A549 (cell line): ENCODE measurements at regions not wholly inside any gene's neighbourhood (a gene's known extent, or its start where the extent isn't known, plus 50 kb on each side); places are given as distances from the start of the nearest gene placed in this dataset.

Experiments
- ATAC-seq, 2 experiments: fragments of 200-7000 bp in 1 of 2; fragments of >200 bp in 1 of 2; cut with Nextera tagmentation in 1 of 2; cut with Tn5 transposase in 1 of 2; 3 replicates each; pipeline versions ENCODE4 v1.8.0 to v1.9.1; 2018 to 2020; ENCODE audit warnings: mild to moderate bottlenecking in 1 of 2, moderate library complexity in 1 of 2
- CTCF ChIA-PET: fragments of 300-600 bp; sonication (Branson Sonifier 250); formaldehyde crosslinking; extraction: SDS; loops from one replicate; lab custom pipeline; 2021; ENCODE audit warnings: antibody characterized with exemption, inconsistent platforms; lab: Yijun Ruan, JAX
- POLR2A ChIA-PET: fragments of 350-600 bp; formaldehyde crosslinking; extraction: SDS; loops from one replicate; lab custom pipeline; 2021; ENCODE audit warnings: antibody characterized with exemption, inconsistent platforms; lab: Yijun Ruan, JAX
- DNase-seq, 2 experiments: peaks; one replicate each; pipeline versions ENCODE4 v3.0.0 to v3.0.0-alpha.2; 2011 to 2016; ENCODE audit warnings: low read depth in 1 of 2, low spot score in 1 of 2
- FAIRE-seq: peaks from 2 replicates; lab custom pipeline; 2011; peaks lifted over from hg19 to GRCh38; lab: Jason Lieb, UNC
- H3K27ac ChIP-seq, 2 experiments: fragments of >200 bp; sonication (Bioruptor Twin); formaldehyde crosslinking; 3 replicates each; pipeline ENCODE4 v1.5.1; 2016 to 2017
- H3K4me1 ChIP-seq: fragments of >200 bp; sonication (Bioruptor Twin); formaldehyde crosslinking; 3 replicates; pipeline ENCODE4 v1.6.1; 2016
- H3K4me2 ChIP-seq: fragments of >200 bp; sonication (Bioruptor Twin); formaldehyde crosslinking; 3 replicates; pipeline ENCODE4 v1.6.1; 2016
- H3K4me3 ChIP-seq: fragments of >200 bp; sonication (Bioruptor Twin); formaldehyde crosslinking; 3 replicates; pipeline ENCODE4 v1.5.1; 2016
- H3K9me3 ChIP-seq: fragments of >200 bp; sonication (Bioruptor Twin); formaldehyde crosslinking; 3 replicates; pipeline ENCODE4 v1.6.1; 2016
- BHLHE40 ChIP-seq: IDR thresholded peaks from 2 replicates; pipeline ENCODE4 v1.6.1; 2012; ENCODE audit warnings: low read depth, low read length, inconsistent platforms
- CBX2 ChIP-seq: fragments of 200-600 bp; sonication (generic); IDR thresholded peaks from 2 replicates; pipeline ENCODE4 v1.6.1; 2016; ENCODE audit warnings: low read depth, mild to moderate bottlenecking, borderline replicate concordance
- CHD4 ChIP-seq: fragments of 200-600 bp; sonication (generic); IDR thresholded peaks from 2 replicates; pipeline ENCODE4 v1.6.1; 2016; ENCODE audit warnings: antibody characterized with exemption, mild to moderate bottlenecking, borderline replicate concordance
- EHF ChIP-seq: fragments of 250-450 bp; sonication (Bioruptor Pico); IDR thresholded peaks from 2 replicates; pipeline ENCODE4 v1.5.0; 2020; ENCODE audit warnings: mild to moderate bottlenecking
- FOSL2 ChIP-seq, 2 experiments: fragments of 450-650 bp in 1 of 2; fragments of >200 bp in 1 of 2; sonication (Bioruptor Twin) in 1 of 2; formaldehyde crosslinking; IDR thresholded peaks; 2 replicates each; pipeline versions ENCODE4 v1.5.0 to v1.6.1; 2016 to 2020; ENCODE audit warnings: mild to moderate bottlenecking in 1 of 2, moderate library complexity in 1 of 2
- HDAC2 ChIP-seq: fragments of 200-600 bp; sonication (generic); IDR thresholded peaks from 2 replicates; pipeline ENCODE4 v1.6.1; 2016
- JUNB ChIP-seq: fragments of >200 bp; sonication (Bioruptor Twin); formaldehyde crosslinking; IDR thresholded peaks from 2 replicates; pipeline ENCODE4 v1.6.1; 2016
- MAFK ChIP-seq: fragments of 450-650 bp; IDR thresholded peaks from 2 replicates; pipeline ENCODE4 v1.6.1; 2014; ENCODE audit not compliant: partially characterized antibody
- MAZ ChIP-seq: fragments of 150-350 bp; IDR thresholded peaks from 2 replicates; pipeline ENCODE4 v1.6.1; 2014; ENCODE audit warnings: antibody characterized with exemption, low read depth, low read length, borderline replicate concordance
- NFE2L2 ChIP-seq: fragments of 150-350 bp; conservative IDR thresholded peaks from 2 replicates; pipeline ENCODE4 v1.6.1; 2014; ENCODE audit warnings: low read length
- POLR2AphosphoS2 ChIP-seq: conservative IDR thresholded peaks from 2 replicates; pipeline ENCODE4 v1.6.1; 2012; ENCODE audit warnings: low read length, improper control_type of control experiment, inconsistent platforms
- RAD21 ChIP-seq, 2 experiments: fragments of >200 bp in 1 of 2; sonication (Bioruptor Twin) in 1 of 2; formaldehyde crosslinking in 1 of 2; IDR thresholded peaks in 1 of 2; conservative IDR thresholded peaks in 1 of 2; 2 replicates in 1 of 2; 3 replicates in 1 of 2; pipeline ENCODE4 v1.6.1; 2012 to 2018; ENCODE audit warnings: inconsistent platforms in 1 of 2
- RARB ChIP-seq: fragments of 250-450 bp; sonication (Bioruptor Pico); IDR thresholded peaks from 2 replicates; pipeline ENCODE4 v1.8.0; 2021; ENCODE audit warnings: mild to moderate bottlenecking, moderate library complexity
- RFX5 ChIP-seq: fragments of 450-650 bp; IDR thresholded peaks from 2 replicates; pipeline ENCODE4 v1.7.1; 2014; ENCODE audit warnings: antibody characterized with exemption, mild to moderate bottlenecking, moderate library complexity
- SMC3 ChIP-seq: fragments of >200 bp; sonication (Bioruptor Twin); formaldehyde crosslinking; IDR thresholded peaks from 3 replicates; pipeline ENCODE4 v1.6.1; 2018; ENCODE audit warnings: inconsistent platforms
- SREBF2 ChIP-seq: fragments of 450-650 bp; IDR thresholded peaks from 2 replicates; pipeline ENCODE4 v1.6.1; 2014; ENCODE audit warnings: mild to moderate bottlenecking, moderate library complexity
- TP53 ChIP-seq: fragments of 250-450 bp; sonication (Bioruptor Pico); IDR thresholded peaks from 2 replicates; pipeline ENCODE4 v1.5.0; 2021; ENCODE audit warnings: mild to moderate bottlenecking, moderate library complexity
- ZC3H11A ChIP-seq: fragments of 450-650 bp; IDR thresholded peaks from 2 replicates; pipeline ENCODE4 v1.6.1; 2014; ENCODE audit warnings: antibody characterized with exemption, mild to moderate bottlenecking
- ZFP36 ChIP-seq: fragments of 450-650 bp; IDR thresholded peaks from 2 replicates; pipeline ENCODE4 v1.6.1; 2014; ENCODE audit warnings: borderline replicate concordance; ENCODE audit not compliant: partially characterized antibody
- WGBS: methylation state at CpG from one replicate; pipeline ENCODE4 v1.1.6; 2017; ENCODE audit errors: missing lambda C conversion rate; 5-methylcytosine and 5-hydroxymethylcytosine counted together
- TF ChIP-seq, protein P1 (sequence below): fragments of >200 bp; sonication (Bioruptor Twin); formaldehyde crosslinking; IDR thresholded peaks from 3 replicates; pipeline ENCODE4 v1.5.1; 2016
- TF ChIP-seq, protein P2 (sequence below): fragments of 250-450 bp; sonication (Bioruptor Pico); IDR thresholded peaks from 2 replicates; pipeline ENCODE4 v1.5.0; 2021; ENCODE audit warnings: mild to moderate bottlenecking, moderate library complexity, borderline replicate concordance
- TF ChIP-seq, protein P3 (sequence below): IDR thresholded peaks from 2 replicates; pipeline ENCODE4 v1.6.1; 2012

DNA sequence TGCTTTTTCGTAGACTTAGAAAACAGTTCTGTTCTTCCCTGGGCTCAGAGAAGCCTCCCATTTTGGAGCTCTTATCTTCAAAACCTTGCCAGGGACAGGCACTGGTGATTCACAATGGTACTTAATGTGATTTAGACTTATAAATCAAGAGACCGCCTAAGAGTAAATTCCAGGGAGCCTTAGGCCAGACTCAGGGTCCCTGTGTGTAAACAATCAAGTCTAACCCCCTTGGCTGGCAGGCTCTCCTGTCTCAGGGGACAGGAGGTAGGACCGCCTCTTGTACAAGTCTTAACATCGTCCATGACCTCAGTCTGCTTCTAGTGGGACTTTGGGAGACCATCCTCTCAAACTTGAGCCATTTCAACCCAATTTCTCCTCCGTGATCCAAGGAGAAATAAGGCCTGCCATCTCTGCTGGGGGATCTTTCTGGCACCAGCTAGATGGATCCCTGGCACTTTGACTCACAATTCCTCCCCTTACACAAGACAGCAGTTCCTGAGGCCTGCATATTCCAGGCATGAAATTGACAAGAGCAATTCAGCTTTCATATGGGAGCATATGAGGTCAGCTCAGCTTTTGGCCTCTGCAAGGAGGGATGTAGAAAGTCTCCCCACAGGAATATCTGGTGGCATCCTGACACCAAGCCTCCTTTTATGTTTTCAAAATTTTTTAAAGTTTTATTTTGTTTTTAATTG lies 487.0 kb downstream of the TNS1 start:
- ChIA-PET POLR2A (no interaction called here), CTCF (no interaction called here)
- Histone ChIP-seq H3K4me2 (no peak overlapping the region), H3K4me1 (peaks cover 4% of the 10 kb centered on the region; the same call in 2 of the 3 replicates), H3K27ac (no peak overlapping the region), H3K9me3 (no peaks in the 10 kb centered on the region), H3K4me3 (no peak overlapping the region)
- WGBS: 60% methylated on average over 4 of the region's 5 CpGs
- TF ChIP-seq, protein P1, sequence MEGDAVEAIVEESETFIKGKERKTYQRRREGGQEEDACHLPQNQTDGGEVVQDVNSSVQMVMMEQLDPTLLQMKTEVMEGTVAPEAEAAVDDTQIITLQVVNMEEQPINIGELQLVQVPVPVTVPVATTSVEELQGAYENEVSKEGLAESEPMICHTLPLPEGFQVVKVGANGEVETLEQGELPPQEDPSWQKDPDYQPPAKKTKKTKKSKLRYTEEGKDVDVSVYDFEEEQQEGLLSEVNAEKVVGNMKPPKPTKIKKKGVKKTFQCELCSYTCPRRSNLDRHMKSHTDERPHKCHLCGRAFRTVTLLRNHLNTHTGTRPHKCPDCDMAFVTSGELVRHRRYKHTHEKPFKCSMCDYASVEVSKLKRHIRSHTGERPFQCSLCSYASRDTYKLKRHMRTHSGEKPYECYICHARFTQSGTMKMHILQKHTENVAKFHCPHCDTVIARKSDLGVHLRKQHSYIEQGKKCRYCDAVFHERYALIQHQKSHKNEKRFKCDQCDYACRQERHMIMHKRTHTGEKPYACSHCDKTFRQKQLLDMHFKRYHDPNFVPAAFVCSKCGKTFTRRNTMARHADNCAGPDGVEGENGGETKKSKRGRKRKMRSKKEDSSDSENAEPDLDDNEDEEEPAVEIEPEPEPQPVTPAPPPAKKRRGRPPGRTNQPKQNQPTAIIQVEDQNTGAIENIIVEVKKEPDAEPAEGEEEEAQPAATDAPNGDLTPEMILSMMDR: no peak
- TF ChIP-seq FOSL2 (IDR thresholded peaks at IDR 0.05) (no peak), FOSL2 (CRISPR knock-in tag; IDR thresholded peaks at IDR 0.05) (no peak), MAFK (no peak), SREBF2 (no peak), POLR2AphosphoS2 (no peak)
- DNase-seq (no peak), FAIRE-seq (no peak), ATAC-seq (no peak)

DNA sequence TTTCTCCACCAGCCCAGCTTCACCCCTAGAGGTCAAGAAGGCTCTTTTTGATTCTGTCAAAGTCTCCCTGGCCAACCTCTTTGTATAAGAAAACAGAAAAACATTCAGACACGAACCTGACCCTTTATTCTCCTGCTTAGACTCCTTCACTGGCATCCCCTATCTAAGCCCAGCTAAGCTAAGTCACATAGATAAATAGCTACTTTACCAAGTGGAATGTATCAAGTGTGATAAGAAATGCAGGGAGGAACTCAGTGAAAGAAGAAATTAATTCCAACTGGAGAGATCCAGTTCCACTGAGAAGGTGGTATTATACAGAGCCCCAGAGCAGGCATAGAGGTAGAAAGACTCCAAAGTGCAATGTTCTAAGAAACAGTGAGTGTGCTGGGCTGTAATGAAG lies 489.5 kb downstream of the TNS1 start:
- H3K9me3 ChIP-seq: 0 out of 3 replicates have a peak, but pooled peaks cover under 1% of the 10 kb centered on the region
- POLR2A ChIA-PET: no interaction called here
- FAIRE-seq (no peak), DNase-seq (no peak)
- peaks cover 7% of the 10 kb centered on the region; the same call in 2 of the 3 replicates for H3K4me1 ChIP-seq
- no peak for TF ChIP-seq JUNB
- no peak for TF ChIP-seq NFE2L2
- no peak for TF ChIP-seq EHF (CRISPR knock-in tag)
- TF ChIP-seq ZFP36: no peak
- no peak for TF ChIP-seq SMC3
- TF ChIP-seq HDAC2: no peak
- TF ChIP-seq CHD4: no peak
- TF ChIP-seq MAZ: no peak
- TF ChIP-seq RFX5: no peak
- TF ChIP-seq TP53 (CRISPR knock-in tag): no peak
- no peak for TF ChIP-seq BHLHE40
- TF ChIP-seq, protein P2, sequence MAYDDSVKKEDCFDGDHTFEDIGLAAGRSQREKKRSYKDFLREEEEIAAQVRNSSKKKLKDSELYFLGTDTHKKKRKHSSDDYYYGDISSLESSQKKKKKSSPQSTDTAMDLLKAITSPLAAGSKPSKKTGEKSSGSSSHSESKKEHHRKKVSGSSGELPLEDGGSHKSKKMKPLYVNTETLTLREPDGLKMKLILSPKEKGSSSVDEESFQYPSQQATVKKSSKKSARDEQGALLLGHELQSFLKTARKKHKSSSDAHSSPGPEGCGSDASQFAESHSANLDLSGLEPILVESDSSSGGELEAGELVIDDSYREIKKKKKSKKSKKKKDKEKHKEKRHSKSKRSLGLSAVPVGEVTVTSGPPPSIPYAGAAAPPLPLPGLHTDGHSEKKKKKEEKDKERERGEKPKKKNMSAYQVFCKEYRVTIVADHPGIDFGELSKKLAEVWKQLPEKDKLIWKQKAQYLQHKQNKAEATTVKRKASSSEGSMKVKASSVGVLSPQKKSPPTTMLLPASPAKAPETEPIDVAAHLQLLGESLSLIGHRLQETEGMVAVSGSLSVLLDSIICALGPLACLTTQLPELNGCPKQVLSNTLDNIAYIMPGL (CRISPR knock-in tag): no peak
- no peak for TF ChIP-seq MAFK
- TF ChIP-seq RARB (CRISPR knock-in tag): no peak
- TF ChIP-seq RAD21 (conservative IDR thresholded peaks at IDR 0.05 in 1 of 2, IDR thresholded peaks at IDR 0.05 in 1 of 2): no peak
- TF ChIP-seq, protein P3, sequence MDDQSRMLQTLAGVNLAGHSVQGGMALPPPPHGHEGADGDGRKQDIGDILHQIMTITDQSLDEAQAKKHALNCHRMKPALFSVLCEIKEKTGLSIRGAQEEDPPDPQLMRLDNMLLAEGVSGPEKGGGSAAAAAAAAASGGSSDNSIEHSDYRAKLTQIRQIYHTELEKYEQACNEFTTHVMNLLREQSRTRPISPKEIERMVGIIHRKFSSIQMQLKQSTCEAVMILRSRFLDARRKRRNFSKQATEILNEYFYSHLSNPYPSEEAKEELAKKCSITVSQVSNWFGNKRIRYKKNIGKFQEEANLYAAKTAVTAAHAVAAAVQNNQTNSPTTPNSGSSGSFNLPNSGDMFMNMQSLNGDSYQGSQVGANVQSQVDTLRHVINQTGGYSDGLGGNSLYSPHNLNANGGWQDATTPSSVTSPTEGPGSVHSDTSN: no peak
- no peak for TF ChIP-seq ZC3H11A
- no peak for TF ChIP-seq CBX2
- TF ChIP-seq, all 56 proteins: peak for 0
- no peak for ATAC-seq
- CTCF ChIA-PET: no interaction called here
- 21% methylated on average over 1 of the region's 1 CpG for WGBS
- Histone ChIP-seq H3K4me2 (no peak overlapping the region), H3K4me3 (no peak overlapping the region), H3K27ac (no peak overlapping the region)
